HCT116 (cell line): ENCODE measurements at regions not wholly inside any gene's neighbourhood (a gene's known extent, or its start where the extent isn't known, plus 50 kb on each side); places are given as distances from the start of the nearest gene placed in this dataset.

Experiments used
- ATAC-seq: fragments of 200-7000 bp; cut with Tn5 transposase; 2 replicates; pipeline ENCODE4 v1.9.1; 2020; ENCODE audit warnings: mild to moderate bottlenecking, moderate library complexity
- BruUV-seq: library from RNA; stranded (reverse); fragments of 400-500 nt; replicated peaks from 2 replicates; lab custom pipeline; 2021; lab: Mats Ljungman, UMichigan
- CTCF ChIA-PET: fragments of 300-600 bp; sonication (Branson Sonifier 250); formaldehyde crosslinking; loops from one replicate; lab custom pipeline; 2021; ENCODE audit warnings: antibody characterized with exemption; lab: Charles Lee
- POLR2A ChIA-PET: fragments of 300-600, 350-600 bp; sonication (Branson Sonifier 250); formaldehyde crosslinking; loops from one replicate; lab custom pipeline; 2021; ENCODE audit warnings: antibody characterized with exemption; lab: Charles Lee
- RAD21 ChIA-PET, 2 experiments: fragments of 300-600 bp; sonication (Branson Sonifier 250); formaldehyde crosslinking; loops; one replicate each; lab custom pipeline; 2023; ENCODE audit warnings: low total read pairs in 2 of 2; ENCODE audit not compliant: uncharacterized antibody in 2 of 2, unreplicated experiment in 2 of 2, low non-redundant PET in 1 of 2; lab: Charles Lee
- DNase-seq: peaks from one replicate; pipeline ENCODE4 v3.0.0-alpha.2; 2010; ENCODE audit warnings: low read depth, low spot score
- H2AFZ ChIP-seq: fragments of 200-600 bp; shearing (Covaris generic), sonication (generic); 2 replicates; pipeline ENCODE4 v1.6.1; 2017; ENCODE audit warnings: low read depth, mixed run types, mixed read lengths, antibody characterized with exemption, low read length; ENCODE audit not compliant: poor library complexity, severe bottlenecking
- H3K27ac ChIP-seq: 2 replicates; pipeline ENCODE4 v1.5.1; 2012; ENCODE audit warnings: low read depth, low read length
- H3K27me3 ChIP-seq: fragments of 200-600 bp; sonication (generic); 2 replicates; pipeline ENCODE4 v1.6.1; 2016; ENCODE audit warnings: mixed run types, low read length, mixed read lengths; ENCODE audit not compliant: insufficient read depth
- H3K36me3 ChIP-seq, 2 experiments: fragments of 200-500 bp in 1 of 2; fragments of 200-600 bp in 1 of 2; sonication (Bioruptor generic) in 1 of 2; sonication (generic) in 1 of 2; 2 replicates each; pipeline versions ENCODE4 v1.5.1 to v1.6.1; 2014 to 2016; ENCODE audit warnings: low read length in 2 of 2, inconsistent platforms in 1 of 2, mixed read lengths in 1 of 2, mixed run types in 1 of 2; ENCODE audit not compliant: insufficient read depth in 2 of 2, control insufficient read depth in 1 of 2
- H3K4me1 ChIP-seq, 2 experiments: fragments of 200-600 bp in 1 of 2; sonication (generic) in 1 of 2; 2 replicates each; pipeline versions ENCODE4 v1.5.1 to v1.6.1; 2012 to 2017; ENCODE audit warnings: low read length in 2 of 2, inconsistent platforms in 1 of 2, mild to moderate bottlenecking in 1 of 2, mixed read lengths in 1 of 2, mixed run types in 1 of 2, moderate library complexity in 1 of 2; ENCODE audit not compliant: insufficient read depth in 2 of 2, control insufficient read depth in 1 of 2
- H3K4me2 ChIP-seq: fragments of 200-600 bp; sonication (generic); 2 replicates; pipeline ENCODE4 v1.6.1; 2017; ENCODE audit warnings: mixed run types, low read length, mixed read lengths
- H3K4me3 ChIP-seq, 2 experiments: fragments of 200-600 bp in 1 of 2; sonication (generic) in 1 of 2; replicated peaks in 1 of 2; 2 replicates each; pipeline ENCODE4 v1.5.1; 2011 to 2016; ENCODE audit warnings: low read length in 2 of 2, control low read depth in 1 of 2, low read depth in 1 of 2, mild to moderate bottlenecking in 1 of 2, mixed read lengths in 1 of 2, mixed run types in 1 of 2
- H3K79me2 ChIP-seq: fragments of 200-600 bp; sonication (generic); 2 replicates; pipeline ENCODE4 v1.6.1; 2017; ENCODE audit warnings: mild to moderate bottlenecking, mixed run types, low read length, moderate library complexity, mixed read lengths; ENCODE audit not compliant: insufficient read depth
- H3K9ac ChIP-seq: fragments of 200-600 bp; sonication (generic); 2 replicates; pipeline ENCODE4 v1.6.1; 2016; ENCODE audit warnings: low read length, mixed read lengths
- H3K9me2 ChIP-seq: fragments of 200-600 bp; sonication (generic), shearing (Covaris generic); 2 replicates; pipeline ENCODE4 v1.6.1; 2017; ENCODE audit warnings: mixed run types, mild to moderate bottlenecking, moderate library complexity; ENCODE audit not compliant: insufficient read depth
- H3K9me3 ChIP-seq, 2 experiments: fragments of 200-500 bp in 1 of 2; fragments of 200-600 bp in 1 of 2; sonication (Bioruptor generic) in 1 of 2; sonication (generic) in 1 of 2; 2 replicates each; pipeline ENCODE4 v1.6.1; 2014 to 2017; ENCODE audit warnings: low read length in 2 of 2, mixed read lengths in 2 of 2, inconsistent platforms in 1 of 2, low read depth in 1 of 2, mild to moderate bottlenecking in 1 of 2, mixed run types in 1 of 2, moderate library complexity in 1 of 2; ENCODE audit not compliant: control insufficient read depth in 1 of 2, insufficient read depth in 1 of 2
- H4K20me1 ChIP-seq: fragments of 200-600 bp; sonication (generic), shearing (Covaris generic); 2 replicates; pipeline ENCODE4 v1.6.1; 2017; ENCODE audit warnings: mixed run types, mild to moderate bottlenecking, moderate library complexity; ENCODE audit not compliant: insufficient read depth
- CBX3 ChIP-seq: IDR thresholded peaks from 2 replicates; pipeline ENCODE4 v1.6.1; 2012; ENCODE audit warnings: low read depth
- CTCF ChIP-seq, 3 experiments: fragments of 200-600 bp in 1 of 3; sonication (generic) in 1 of 3; IDR thresholded peaks in 2 of 3; conservative IDR thresholded peaks in 1 of 3; 2 replicates each; pipeline ENCODE4 v1.5.1; 2012 to 2017; ENCODE audit warnings: low read depth in 2 of 3, low read length in 2 of 3, antibody characterized with exemption in 1 of 3, borderline replicate concordance in 1 of 3, control low read depth in 1 of 3, mild to moderate bottlenecking in 1 of 3, mixed read lengths in 1 of 3, mixed run types in 1 of 3, moderate library complexity in 1 of 3; ENCODE audit not compliant: insufficient read depth in 1 of 3
- RAD21 ChIP-seq: IDR thresholded peaks from 2 replicates; pipeline ENCODE4 v1.6.1; 2012; ENCODE audit warnings: low read depth, mild to moderate bottlenecking
- intact Hi-C: fragments of 100-400 bp; cut with micrococcal nuclease; formaldehyde crosslinking; loops from 2 replicates; pipeline ENCODE4 v1.10.0; 2022

- BruUV-seq = no TSS peak
- intact Hi-C loops = loop anchor here (2.0 to 10.0 kb wide), 5 partner anchors 567 to 1405 kb away; no protein-coding TSS in a partner anchor
Observed at GRCh38 chr13:78137404-78138142, 218.9 kb upstream of the EDNRB start.

More at GRCh38 chr13:78137404-78138142, 218.9 kb upstream of the EDNRB start:
- Histone ChIP-seq H3K27me3 (no peaks in the 10 kb centered on the region), H3K9ac (no peak overlapping the region), H3K36me3 (no peaks in the 10 kb centered on the region), H3K9me3 (no peaks in the 10 kb centered on the region), H3K4me2 (no peak overlapping the region), H3K27ac (no peak overlapping the region), H3K4me1 (no peaks in the 10 kb centered on the region), H3K79me2 (no peaks in the 10 kb centered on the region), H2AFZ (no peak overlapping the region), H4K20me1 (no peaks in the 10 kb centered on the region), H3K4me3 (no peak overlapping the region), H3K9me2 (no peaks in the 10 kb centered on the region)
- ATAC-seq (peak; percentile 92), DNase-seq (peak; percentile 33)
- ChIA-PET POLR2A (no interaction called here), RAD21 (interaction anchor here (1.0 to 1.4 kb wide), 2 partner anchors 841 kb away, joined by 6 read pairs; no protein-coding TSS in a partner anchor), CTCF (interaction anchor here (0.8 to 1.6 kb wide), 8 partner anchors 9 to 1403 kb away, joined by 3 to 22 read pairs (median 3); no protein-coding TSS in a partner anchor)
- TF ChIP-seq CBX3 = no peak
- TF ChIP-seq CTCF (IDR thresholded peaks at IDR 0.05 in 2 of 3, conservative IDR thresholded peaks at IDR 0.05 in 1 of 3; ENCODE audit: borderline replicate concordance in 1 of 3, insufficient read depth in 1 of 3, low read depth in 2 of 3, low read length in 2 of 3) = peak; percentile 35 to 62 (median 54); a peak in 4 of 6 replicates
- peak; percentile 63 for TF ChIP-seq RAD21
